H9 (cell line): ENCODE measurements at regions not wholly inside any gene's neighbourhood (a gene's known extent, or its start where the extent isn't known, plus 50 kb on each side); places are given as distances from the start of the nearest gene placed in this dataset.
A peak's percentile ranks its signal among the peaks of the same experiment; 100 is the strongest.

Source experiments
- DNase-seq: peaks from one replicate; pipeline ENCODE4 v3.0.0-alpha.2; 2017
- H2AFZ ChIP-seq: one replicate; pipeline ENCODE4 v1.6.1; 2013; ENCODE audit warnings: mild to moderate bottlenecking, low read length, control low read depth, moderate library complexity
- H2AK5ac ChIP-seq: 2 replicates; pipeline ENCODE4 v1.6.1; 2013; ENCODE audit warnings: low read length, control low read depth, mixed read lengths; ENCODE audit not compliant: insufficient read length
- H2BK120ac ChIP-seq: one replicate; pipeline ENCODE4 v1.6.1; 2013; ENCODE audit warnings: low read depth, mild to moderate bottlenecking, low read length, control low read depth, inconsistent platforms; ENCODE audit not compliant: poor library complexity, severe bottlenecking
- H2BK12ac ChIP-seq: 2 replicates; pipeline ENCODE4 v1.6.1; 2013; ENCODE audit warnings: low read length, control low read depth, mixed read lengths, low read depth; ENCODE audit not compliant: insufficient read length
- H2BK15ac ChIP-seq: 2 replicates; pipeline ENCODE4 v1.6.1; 2013; ENCODE audit warnings: low read depth, low read length, control low read depth
- H2BK20ac ChIP-seq: one replicate; pipeline ENCODE4 v1.6.1; 2013; ENCODE audit warnings: low read depth, mild to moderate bottlenecking, low read length, control low read depth, inconsistent platforms; ENCODE audit not compliant: poor library complexity, severe bottlenecking
- H2BK5ac ChIP-seq: 2 replicates; pipeline ENCODE4 v1.6.1; 2013; ENCODE audit warnings: low read length, control low read depth, mixed read lengths; ENCODE audit not compliant: insufficient read length
- H3K14ac ChIP-seq: 2 replicates; pipeline ENCODE4 v1.6.1; 2013; ENCODE audit warnings: low read length, control low read depth; ENCODE audit not compliant: insufficient read depth
- H3K18ac ChIP-seq: 2 replicates; pipeline ENCODE4 v1.6.1; 2013; ENCODE audit warnings: low read depth, mild to moderate bottlenecking, mixed read lengths, low read length, control low read depth; ENCODE audit not compliant: insufficient read length
- H3K23ac ChIP-seq: 2 replicates; pipeline ENCODE4 v1.6.1; 2013; ENCODE audit warnings: low read length, control low read depth, mixed read lengths, low read depth; ENCODE audit not compliant: insufficient read length
- H3K23me2 ChIP-seq: 2 replicates; pipeline ENCODE4 v1.6.1; 2013; ENCODE audit warnings: low read depth, mild to moderate bottlenecking, mixed read lengths, low read length, control low read depth; ENCODE audit not compliant: insufficient read length, poor library complexity, severe bottlenecking
- H3K27ac ChIP-seq: 2 replicates; pipeline ENCODE4 v1.5.1; 2013; ENCODE audit warnings: low read length, control low read depth, mixed read lengths, low read depth; ENCODE audit not compliant: insufficient read length
- H3K27me3 ChIP-seq: 2 replicates; pipeline ENCODE4 v1.6.1; 2013; ENCODE audit warnings: low read length, control low read depth, inconsistent platforms; ENCODE audit not compliant: insufficient read depth
- H3K4ac ChIP-seq: 2 replicates; pipeline ENCODE4 v1.6.1; 2013; ENCODE audit warnings: low read depth, mild to moderate bottlenecking, control low read depth, inconsistent platforms, low read length, moderate library complexity
- H3K4me1 ChIP-seq: 2 replicates; pipeline ENCODE4 v1.6.1; 2013; ENCODE audit warnings: low read length, control low read depth, inconsistent platforms; ENCODE audit not compliant: insufficient read depth
- H3K4me2 ChIP-seq: 2 replicates; pipeline ENCODE4 v1.6.1; 2013; ENCODE audit warnings: low read length, control low read depth, mixed read lengths; ENCODE audit not compliant: insufficient read length, insufficient read depth
- H3K56ac ChIP-seq: 2 replicates; pipeline ENCODE4 v1.6.1; 2013; ENCODE audit warnings: low read depth, mild to moderate bottlenecking, mixed read lengths, low read length, control low read depth; ENCODE audit not compliant: insufficient read length
- H3K79me1 ChIP-seq: 2 replicates; pipeline ENCODE4 v1.6.1; 2013; ENCODE audit warnings: low read depth, mild to moderate bottlenecking, moderate library complexity, low read length, control low read depth, inconsistent platforms; ENCODE audit not compliant: insufficient read depth, poor library complexity, severe bottlenecking
- H3K79me2 ChIP-seq: 2 replicates; pipeline ENCODE4 v1.6.1; 2013; ENCODE audit warnings: low read length, control low read depth, inconsistent platforms; ENCODE audit not compliant: insufficient read depth
- H3K9ac ChIP-seq: 2 replicates; pipeline ENCODE4 v1.6.1; 2013; ENCODE audit warnings: low read length, control low read depth, mixed read lengths; ENCODE audit not compliant: insufficient read length; ENCODE audit errors: extremely low read depth
- H3K9me3 ChIP-seq: one replicate; pipeline ENCODE4 v1.6.1; 2013; ENCODE audit warnings: low read depth, low read length, inconsistent platforms; ENCODE audit not compliant: control insufficient read depth
- H3T11ph ChIP-seq: one replicate; pipeline ENCODE4 v1.6.1; 2013; ENCODE audit warnings: mild to moderate bottlenecking, low read length, control low read depth, inconsistent platforms
- H4K20me1 ChIP-seq: one replicate; pipeline ENCODE4 v1.6.1; 2013; ENCODE audit not compliant: control insufficient read depth, insufficient read length, insufficient read depth
- H4K5ac ChIP-seq: 2 replicates; pipeline ENCODE4 v1.6.1; 2013; ENCODE audit warnings: low read depth, mild to moderate bottlenecking, mixed read lengths, low read length, control low read depth; ENCODE audit not compliant: insufficient read length
- H4K8ac ChIP-seq: replicated peaks from 2 replicates; pipeline ENCODE4 v1.6.1; 2013; ENCODE audit warnings: low read length, control low read depth, mixed read lengths, low read depth; ENCODE audit not compliant: insufficient read length
- H4K91ac ChIP-seq: 2 replicates; pipeline ENCODE4 v1.6.1; 2013; ENCODE audit warnings: low read depth, mild to moderate bottlenecking, moderate library complexity, mixed read lengths, low read length, control low read depth; ENCODE audit not compliant: insufficient read length
- H3K27ac Mint-ChIP-seq, 3 experiments: 2 replicates in 2 of 3; 3 replicates in 1 of 3; pipeline ENCODE4 v1.8.0; 2020 to 2021; ENCODE audit warnings: mixed read lengths in 3 of 3, mild to moderate bottlenecking in 1 of 3, moderate library complexity in 1 of 3
- H3K27me3 Mint-ChIP-seq: 2 replicates; pipeline ENCODE4 v1.8.0; 2021; ENCODE audit warnings: low read depth, mild to moderate bottlenecking, moderate library complexity, mixed read lengths
- H3K36me3 Mint-ChIP-seq, 3 experiments: 2 replicates in 2 of 3; 3 replicates in 1 of 3; pipeline ENCODE4 v1.8.0; 2020 to 2021; ENCODE audit warnings: low read depth in 3 of 3, mixed read lengths in 3 of 3; ENCODE audit not compliant: insufficient read depth in 1 of 3
- H3K4me1 Mint-ChIP-seq, 2 experiments: 2 replicates each; pipeline ENCODE4 v1.8.0; 2020; ENCODE audit warnings: mixed read lengths in 2 of 2
- H3K4me3 Mint-ChIP-seq, 2 experiments: 2 replicates in 1 of 2; 3 replicates in 1 of 2; pipeline ENCODE4 v1.8.0; 2020 to 2021; ENCODE audit warnings: mild to moderate bottlenecking in 2 of 2, mixed read lengths in 2 of 2, moderate library complexity in 1 of 2
- H3K9me3 Mint-ChIP-seq, 2 experiments: 2 replicates in 1 of 2; 3 replicates in 1 of 2; pipeline ENCODE4 v1.8.0; 2020; ENCODE audit warnings: mild to moderate bottlenecking in 2 of 2, mixed read lengths in 2 of 2, moderate library complexity in 1 of 2
- CTCF ChIP-seq: fragments of 200-600 bp; sonication (generic); conservative IDR thresholded peaks from 3 replicates; pipeline ENCODE4 v1.8.0; 2021; ENCODE audit warnings: antibody characterized with exemption, mild to moderate bottlenecking
- WGBS: extraction: QIAGEN DNeasy Blood & Tissue Kit; methylation state at CpG from one replicate; pipeline ENCODE4 v1.1.7; 2013; ENCODE audit warnings: missing lambda C conversion rate, low lambda C conversion rate, mixed read lengths; ENCODE audit not compliant: insufficient read length; ENCODE audit errors: extremely low coverage; 5-methylcytosine and 5-hydroxymethylcytosine counted together

GRCh38 chr20:48231253-48231930, 446.1 kb upstream of the SULF2 start:
- H3K4me3 Mint-ChIP-seq = no peak overlapping the region

More at GRCh38 chr20:48231253-48231930, 446.1 kb upstream of the SULF2 start:
- DNase-seq = no peak
- H3K14ac ChIP-seq = no peak overlapping the region
- H3K27me3 ChIP-seq = no peaks in the 10 kb centered on the region
- no peak for TF ChIP-seq CTCF
- no peak overlapping the region for H3K23ac ChIP-seq
- H3K18ac ChIP-seq = no peak overlapping the region
- no peak overlapping the region for H3K27ac ChIP-seq
- H3K23me2 ChIP-seq = no peaks in the 10 kb centered on the region
- H3K79me1 ChIP-seq = no peaks in the 10 kb centered on the region
- no CpG with 5 or more reads among the region's 4 CpGs for WGBS
- H3K9me3 Mint-ChIP-seq = peaks cover 4 to 9% of the 10 kb centered on the region in 2 experiments; a peak in 4 of 5 replicates
- no peak overlapping the region for H4K5ac ChIP-seq
- H3K9ac ChIP-seq = no peak overlapping the region
- H3K4me1 ChIP-seq = peaks cover 3% of the 10 kb centered on the region; the same call in 1 of the 2 replicates
- H4K91ac ChIP-seq = no peak overlapping the region
- H4K8ac ChIP-seq = no peak overlapping the region
- no peak overlapping the region for H3K56ac ChIP-seq
- peak overlapping the region in 1 of 3 experiments; percentile 65; a peak in 1 of 7 replicates for H3K27ac Mint-ChIP-seq
- no peak overlapping the region for H2BK5ac ChIP-seq
- no peaks in the 10 kb centered on the region for H3K79me2 ChIP-seq
- H2BK120ac ChIP-seq = no peak overlapping the region
- H3K4me1 Mint-ChIP-seq = peaks cover 2 to 8% of the 10 kb centered on the region in 2 experiments
- H2AFZ ChIP-seq = no peak overlapping the region
- H2AK5ac ChIP-seq = no peak overlapping the region
- H3K9me3 ChIP-seq = no peaks in the 10 kb centered on the region
- H2BK12ac ChIP-seq = no peak overlapping the region
- H2BK20ac ChIP-seq = no peak overlapping the region
- H4K20me1 ChIP-seq = no peaks in the 10 kb centered on the region
- H3K36me3 Mint-ChIP-seq = peaks cover 0 to 4% (median 3%) of the 10 kb centered on the region in 3 experiments; a peak in 2 of 7 replicates
- no peak overlapping the region for H2BK15ac ChIP-seq
- no peak overlapping the region for H3K4me2 ChIP-seq
- no peaks in the 10 kb centered on the region; the same call in 1 of the 2 replicates for H3K27me3 Mint-ChIP-seq
- no peak overlapping the region for H3T11ph ChIP-seq
- H3K4ac ChIP-seq = no peak overlapping the region
